ENCODE measurements at regions not wholly inside any gene's neighbourhood (a gene's known extent, or its start where the extent isn't known, plus 50 kb on each side); places are given as distances from the start of the nearest gene placed in this dataset.
"Not testable (repeated sequence)": the region's sequence is repeated elsewhere in the genome, so short reads cannot be mapped to it uniquely, and the experiment has no call there.

DNA sequence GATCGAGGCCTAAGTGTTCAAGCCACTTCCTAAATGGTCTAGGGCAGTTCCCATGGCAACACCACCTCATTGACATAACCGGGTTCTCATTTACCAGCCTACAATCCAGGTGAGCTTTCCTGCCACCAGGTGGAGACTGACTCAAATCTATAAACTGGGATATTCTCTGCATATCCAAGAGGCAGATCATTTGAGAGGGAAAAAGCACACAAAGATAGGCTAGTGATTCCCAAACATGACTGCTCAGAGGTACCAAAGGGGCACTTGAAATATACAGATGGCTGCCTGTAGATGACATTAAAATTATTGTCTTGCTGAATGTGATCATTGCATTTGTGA, 141.3 kb upstream of the PROK2 start:
- no peak for DNase-seq (ENCODE audit: low read depth in 2 of 2)

GRCh38 chr3:71925511-71926261, 140.7 kb upstream of the PROK2 start:
- DNase-seq (ENCODE audit: low read depth in 2 of 2): not testable (repeated sequence)

GRCh38 chr3:71924721-71925120, 139.8 kb upstream of the PROK2 start:
- no peak for DNase-seq (ENCODE audit: low read depth in 2 of 2)

DNA sequence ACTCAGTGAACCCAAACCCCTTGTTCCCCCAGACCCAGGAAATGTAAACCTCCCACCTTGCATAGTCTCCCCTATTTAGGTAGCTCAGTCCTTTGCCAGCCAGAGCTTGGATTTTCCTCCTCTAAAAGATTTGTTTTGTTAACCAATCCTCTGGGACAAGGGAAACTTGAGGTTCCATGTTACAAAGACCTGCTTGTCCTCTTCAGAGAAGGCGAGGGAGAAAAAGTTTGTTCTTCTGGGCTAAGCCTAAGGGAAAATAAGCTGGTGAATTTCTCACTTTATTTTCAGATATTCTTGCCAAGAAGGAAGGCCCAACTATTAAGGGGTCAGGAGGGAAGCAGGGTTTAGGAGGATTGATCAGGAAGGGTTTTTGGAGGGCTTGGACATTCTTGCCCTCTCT, 136.1 kb upstream of the PROK2 start:
- DNase-seq (ENCODE audit: low read depth in 2 of 2): no peak

- no peak for DNase-seq (ENCODE audit: low read depth in 2 of 2)
These were observed 134.6 kb upstream of the PROK2 start for GRCh38 chr3:71919572-71919971.

GRCh38 chr3:71917545-71917944, 132.6 kb upstream of the PROK2 start:
- no peak for DNase-seq (ENCODE audit: low read depth in 2 of 2)

- DNase-seq (ENCODE audit: low read depth in 2 of 2): no peak
These were observed 131.9 kb upstream of the PROK2 start for GRCh38 chr3:71916747-71917369.

- no peak for DNase-seq (ENCODE audit: low read depth in 2 of 2)
These were observed 128.0 kb upstream of the PROK2 start for GRCh38 chr3:71912839-71913495.

DNA sequence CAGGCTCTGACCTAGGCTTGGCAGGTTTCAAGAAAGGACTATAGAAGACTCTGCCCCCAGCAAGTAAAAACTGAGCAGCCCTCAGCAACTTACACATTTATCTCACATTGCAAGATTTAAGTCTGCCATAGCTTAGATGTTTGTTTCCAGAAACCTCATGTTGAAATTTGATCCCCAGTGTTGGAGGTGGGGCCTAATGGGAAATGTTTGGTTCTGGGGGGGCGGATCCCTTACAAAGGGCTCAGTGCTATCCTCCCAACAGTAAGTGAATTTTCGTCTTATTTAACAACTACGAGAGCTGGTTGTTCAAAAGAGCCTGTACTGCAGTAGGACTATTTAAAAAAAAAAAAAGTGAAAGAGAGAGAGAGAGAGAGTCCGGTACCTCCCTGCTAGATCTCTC, 125.2 kb upstream of the PROK2 start:
- no peak for DNase-seq (ENCODE audit: low read depth in 2 of 2)

- no peak for DNase-seq (ENCODE audit: low read depth in 2 of 2)
These were observed 123.0 kb upstream of the PROK2 start for GRCh38 chr3:71907996-71908395.

- no peak for DNase-seq (ENCODE audit: low read depth in 2 of 2)
These were observed 122.0 kb upstream of the PROK2 start for GRCh38 chr3:71906976-71907375.

GRCh38 chr3:71905426-71905825, 120.5 kb upstream of the PROK2 start:
- DNase-seq (ENCODE audit: low read depth in 2 of 2): no peak

GRCh38 chr3:71903936-71904335, 119.0 kb upstream of the PROK2 start:
- DNase-seq (ENCODE audit: low read depth in 2 of 2): no peak

DNA sequence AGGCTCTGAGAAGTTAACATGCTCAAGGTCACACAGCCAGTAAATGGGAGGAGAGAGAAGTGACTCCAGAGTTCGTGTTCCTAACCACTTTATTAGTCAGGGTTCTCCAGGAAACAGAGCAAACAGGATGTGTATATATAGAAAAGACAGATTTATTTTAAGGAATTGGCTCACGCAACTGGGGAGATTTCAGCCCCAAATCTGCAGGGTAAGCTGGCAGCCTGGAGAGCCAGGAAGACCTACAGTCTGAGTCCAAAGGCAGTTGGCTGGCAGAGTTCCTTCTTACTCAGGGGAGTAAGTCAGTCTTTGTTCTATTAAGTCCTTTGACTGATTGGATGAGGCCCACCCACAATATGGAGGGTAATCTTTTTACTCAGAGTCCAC, 118.2 kb upstream of the PROK2 start:
- no peak for DNase-seq (ENCODE audit: low read depth in 2 of 2)

DNA sequence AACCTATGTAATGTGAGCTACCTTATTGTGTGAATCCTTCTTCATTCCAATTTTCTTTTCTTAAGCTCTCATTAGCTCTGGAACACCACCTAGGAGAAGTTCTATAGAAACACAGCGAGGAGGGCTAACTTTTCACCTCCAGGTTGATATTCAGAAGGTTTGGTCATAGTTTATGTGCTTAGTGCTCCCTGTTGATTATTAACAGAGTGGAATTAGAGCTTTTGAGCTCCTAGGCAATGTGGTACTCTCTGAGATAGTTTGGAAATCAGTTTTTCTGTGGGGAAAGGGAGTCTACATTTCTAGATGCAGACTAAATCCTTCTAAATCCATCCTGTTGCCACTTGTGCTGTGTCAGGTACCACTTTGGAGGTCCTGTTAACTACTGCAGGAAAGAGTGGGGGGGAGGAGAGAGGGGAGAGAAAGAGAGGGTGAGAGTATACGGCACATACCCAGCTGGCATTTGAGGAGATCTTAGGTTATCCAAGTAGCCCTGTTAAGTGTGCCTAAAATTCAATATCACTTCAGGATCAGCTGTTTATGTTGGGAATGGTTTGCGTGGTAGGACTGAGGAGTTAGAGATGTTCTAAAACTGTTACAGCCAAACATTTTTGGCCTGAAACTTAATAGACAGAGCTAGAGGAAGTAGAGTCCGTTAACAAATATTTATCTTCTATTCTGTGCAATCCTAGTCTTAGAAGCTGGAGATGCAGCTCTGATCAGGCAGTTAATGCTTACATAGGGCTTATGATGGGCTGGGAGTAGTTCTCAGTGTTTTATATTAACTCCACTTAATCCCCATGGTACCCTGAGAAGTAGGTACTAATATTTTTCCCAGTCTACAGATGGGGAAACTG, 117.5 kb upstream of the PROK2 start:
- DNase-seq (ENCODE audit: low read depth in 2 of 2): no peak

DNA sequence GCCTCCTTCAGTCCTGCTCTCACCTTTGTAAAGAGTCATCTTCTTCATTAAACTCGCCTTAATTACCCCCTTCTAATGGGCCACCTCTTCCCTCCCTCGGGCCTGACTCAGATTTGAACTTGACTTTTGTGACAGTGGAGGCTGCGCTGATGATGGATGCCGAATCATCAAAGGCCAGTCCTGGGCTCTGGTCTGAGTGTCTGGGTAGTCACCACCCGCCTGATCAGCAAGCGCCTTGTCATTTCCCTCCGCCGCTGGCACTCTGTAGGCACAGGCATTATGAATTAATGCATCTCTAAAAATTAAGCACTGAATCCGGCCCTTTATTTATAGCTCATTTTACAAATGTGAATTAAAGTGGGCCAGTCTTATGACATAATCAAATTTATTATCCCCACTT, 116.7 kb upstream of the PROK2 start:
- no peak for DNase-seq (ENCODE audit: low read depth in 2 of 2)

DNA sequence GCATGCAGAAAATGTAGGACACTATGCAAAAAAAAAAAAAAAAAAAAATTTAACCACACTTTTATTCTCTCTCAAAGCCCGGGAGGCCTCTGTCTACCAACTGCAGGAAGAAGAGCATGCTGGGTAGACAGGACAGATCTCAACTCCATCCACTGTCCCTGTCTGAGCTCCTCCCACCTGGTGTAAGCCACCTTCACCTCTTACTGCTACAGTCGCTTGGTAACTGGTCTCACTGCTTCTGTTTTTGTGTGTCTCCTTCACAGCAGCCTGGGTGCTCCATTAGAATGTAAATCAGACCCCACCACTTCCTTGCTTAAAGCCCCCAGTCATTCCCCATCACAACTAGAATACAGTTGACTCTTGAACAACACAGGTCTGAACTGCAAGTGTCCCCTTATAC, 115.1 kb upstream of the PROK2 start:
- no peak for DNase-seq (ENCODE audit: low read depth in 2 of 2)

- no peak for DNase-seq (ENCODE audit: low read depth in 2 of 2)
These were observed 111.8 kb upstream of the PROK2 start for GRCh38 chr3:71896751-71897150.

- DNase-seq (ENCODE audit: low read depth in 2 of 2): no peak
These were observed 108.9 kb upstream of the PROK2 start for GRCh38 chr3:71893702-71894479.

GRCh38 chr3:71893122-71893521, 108.2 kb upstream of the PROK2 start:
- DNase-seq (ENCODE audit: low read depth in 2 of 2): no peak

GRCh38 chr3:71891483-71891882, 106.5 kb upstream of the PROK2 start:
- no peak for DNase-seq (ENCODE audit: low read depth in 2 of 2)

All from stimulated activated CD8-positive, alpha-beta memory T cell treated with anti-CD3 and anti-CD28 coated beads, Interleukin-2, amount 100 ng/mL, for 1 hour (primary cell).